Vagina (tissue), 2 donors: ENCODE measurements at regions not wholly inside any gene's neighbourhood (a gene's known extent, or its start where the extent isn't known, plus 50 kb on each side); places are given as distances from the start of the nearest gene placed in this dataset.

ENCODE experiments used
- DNase-seq, 2 donors: peaks; one replicate each; pipeline ENCODE4 v3.0.0-alpha.2; 2017; ENCODE audit errors: extremely low spot score in 2 of 2
- H3K27ac ChIP-seq: fragments of 200-600 bp; sonication (generic); one replicate; pipeline ENCODE4 v1.5.1; 2019
- H3K27me3 ChIP-seq: fragments of 200-600 bp; sonication (generic); one replicate; pipeline ENCODE4 v1.5.1; 2019
- H3K36me3 ChIP-seq, 2 donors: fragments of 200-600 bp; sonication (generic); one replicate each; pipeline ENCODE4 v1.5.1; 2017 to 2019
- H3K4me1 ChIP-seq: fragments of 200-600 bp; sonication (generic); one replicate; pipeline ENCODE4 v1.5.1; 2019
- H3K4me3 ChIP-seq, 2 donors: fragments of 200-600 bp; sonication (generic); 1 replicate in 1 of 2; 2 replicates in 1 of 2; pipeline ENCODE4 v1.5.1; 2016 to 2019
- H3K9me3 ChIP-seq: fragments of 200-600 bp; sonication (generic); one replicate; pipeline ENCODE4 v1.5.1; 2019
- CTCF ChIP-seq, 3 experiments: fragments of 450-650 bp in 2 of 3; fragments of 200-600 bp in 1 of 3; sonication (generic) in 1 of 3; IDR thresholded peaks; one replicate each; pipeline ENCODE4 v1.5.1; 2017 to 2019; ENCODE audit warnings: antibody characterized with exemption in 3 of 3, mild to moderate bottlenecking in 2 of 3, moderate library complexity in 2 of 3
- POLR2A ChIP-seq, 2 donors: fragments of 450-650 bp; IDR thresholded peaks; one replicate each; pipeline ENCODE4 v1.6.1; 2017; ENCODE audit warnings: antibody characterized with exemption in 2 of 2, mild to moderate bottlenecking in 2 of 2, moderate library complexity in 2 of 2
- POLR2AphosphoS5 ChIP-seq, 2 donors: sonication (generic); formaldehyde crosslinking; IDR thresholded peaks; one replicate each; pipeline ENCODE4 v1.9.0; 2017; ENCODE audit warnings: antibody characterized with exemption in 2 of 2, mild to moderate bottlenecking in 2 of 2, low read depth in 1 of 2; ENCODE audit not compliant: insufficient read depth in 1 of 2
- intact Hi-C: fragments of 100-400 bp; cut with DNase I; formaldehyde crosslinking; loops from one replicate; pipeline ENCODE4 v1.15.1; 2023

- Histone ChIP-seq H3K27ac (no peak overlapping the region), H3K27me3 (no peaks in the 10 kb centered on the region), H3K4me3 (no peak overlapping the region), H3K36me3 (no peaks in the 10 kb centered on the region), H3K9me3 (no peaks in the 10 kb centered on the region), H3K4me1 (no peaks in the 10 kb centered on the region)
- no peak for DNase-seq
- TF ChIP-seq CTCF (IDR thresholded peaks at IDR 0.05), result no peak
- no peak for TF ChIP-seq POLR2AphosphoS5 (IDR thresholded peaks at IDR 0.05; ENCODE audit: insufficient read depth in 1 of 2, low read depth in 1 of 2)
- no peak for TF ChIP-seq POLR2A (IDR thresholded peaks at IDR 0.05)
- intact Hi-C loops, result no loop called here
Measured at GRCh38 chr3:124478830-124479229, 251.4 kb upstream of the UMPS start.

GRCh38 chr3:124483915-124484470 lies 246.3 kb upstream of the UMPS start:
- no peak overlapping the region for H3K4me3 ChIP-seq
- no peaks in the 10 kb centered on the region for H3K4me1 ChIP-seq
- no peak overlapping the region for H3K27ac ChIP-seq
- H3K27me3 ChIP-seq, result no peaks in the 10 kb centered on the region
- intact Hi-C loops, result no loop called here
- no peak for DNase-seq
- no peaks in the 10 kb centered on the region for H3K9me3 ChIP-seq
- no peak for TF ChIP-seq CTCF (IDR thresholded peaks at IDR 0.05)
- no peak for TF ChIP-seq POLR2A (IDR thresholded peaks at IDR 0.05)
- TF ChIP-seq POLR2AphosphoS5 (IDR thresholded peaks at IDR 0.05; ENCODE audit: insufficient read depth in 1 of 2, low read depth in 1 of 2), result no peak
- no peaks in the 10 kb centered on the region for H3K36me3 ChIP-seq

GRCh38 chr3:124486324-124486723 lies 243.9 kb upstream of the UMPS start:
- no peak for TF ChIP-seq POLR2AphosphoS5 (IDR thresholded peaks at IDR 0.05; ENCODE audit: insufficient read depth in 1 of 2, low read depth in 1 of 2)
- no peak for TF ChIP-seq POLR2A (IDR thresholded peaks at IDR 0.05)
- no peak for TF ChIP-seq CTCF (IDR thresholded peaks at IDR 0.05)
- Histone ChIP-seq H3K4me1 (no peaks in the 10 kb centered on the region), H3K9me3 (no peaks in the 10 kb centered on the region), H3K4me3 (no peak overlapping the region), H3K36me3 (no peaks in the 10 kb centered on the region), H3K27ac (no peak overlapping the region), H3K27me3 (no peaks in the 10 kb centered on the region)
- no peak for DNase-seq
- intact Hi-C loops, result no loop called here

GRCh38 chr3:124489506-124489905 lies 240.7 kb upstream of the UMPS start:
- TF ChIP-seq CTCF (IDR thresholded peaks at IDR 0.05) (no peak), POLR2AphosphoS5 (IDR thresholded peaks at IDR 0.05; ENCODE audit: insufficient read depth in 1 of 2, low read depth in 1 of 2) (no peak), POLR2A (IDR thresholded peaks at IDR 0.05) (no peak)
- no peaks in the 10 kb centered on the region for H3K9me3 ChIP-seq
- intact Hi-C loops, result no loop called here
- no peaks in the 10 kb centered on the region for H3K4me1 ChIP-seq
- no peak for DNase-seq
- no peak overlapping the region for H3K4me3 ChIP-seq
- no peak overlapping the region for H3K27ac ChIP-seq
- H3K36me3 ChIP-seq, result no peaks in the 10 kb centered on the region
- H3K27me3 ChIP-seq, result no peaks in the 10 kb centered on the region

- Histone ChIP-seq H3K4me1 (no peaks in the 10 kb centered on the region), H3K27ac (no peak overlapping the region), H3K27me3 (no peaks in the 10 kb centered on the region), H3K4me3 (no peak overlapping the region), H3K36me3 (no peaks in the 10 kb centered on the region), H3K9me3 (no peaks in the 10 kb centered on the region)
- TF ChIP-seq CTCF (IDR thresholded peaks at IDR 0.05), result no peak
- TF ChIP-seq POLR2A (IDR thresholded peaks at IDR 0.05), result no peak
- TF ChIP-seq POLR2AphosphoS5 (IDR thresholded peaks at IDR 0.05; ENCODE audit: insufficient read depth in 1 of 2, low read depth in 1 of 2), result no peak
- no peak for DNase-seq
- intact Hi-C loops, result no loop called here
Measured at GRCh38 chr3:124491098-124491497, 239.2 kb upstream of the UMPS start.
